Fibroblast of lung (primary cell): ENCODE measurements at regions not wholly inside any gene's neighbourhood (a gene's known extent, or its start where the extent isn't known, plus 50 kb on each side); places are given as distances from the start of the nearest gene placed in this dataset.

Source experiments
- DNase-seq, 2 donors: peaks; one replicate each; pipeline versions ENCODE4 v3.0.0 to v3.0.0-alpha.2; 2010; ENCODE audit warnings: low read depth in 2 of 2
- H2AFZ ChIP-seq: 2 replicates; pipeline ENCODE4 v1.5.1; 2012; ENCODE audit warnings: low read length, control low read depth, inconsistent platforms
- H3K27ac ChIP-seq: 2 replicates; pipeline ENCODE4 v1.5.1; 2011; ENCODE audit warnings: low read length, control low read depth; ENCODE audit not compliant: insufficient read depth
- H3K27me3 ChIP-seq: 2 replicates; pipeline ENCODE4 v1.5.1; 2011; ENCODE audit warnings: mild to moderate bottlenecking, low read length; ENCODE audit not compliant: control insufficient read depth, insufficient read depth
- H3K36me3 ChIP-seq: 2 replicates; pipeline ENCODE4 v1.5.1; 2011; ENCODE audit warnings: low read length; ENCODE audit not compliant: control insufficient read depth, insufficient read depth
- H3K4me1 ChIP-seq: 2 replicates; pipeline ENCODE4 v1.5.1; 2011; ENCODE audit warnings: low read length; ENCODE audit not compliant: control insufficient read depth, insufficient read depth; ENCODE audit errors: extremely low read depth
- H3K4me2 ChIP-seq: 2 replicates; pipeline ENCODE4 v1.5.1; 2011; ENCODE audit warnings: low read length, control low read depth; ENCODE audit not compliant: insufficient read depth; ENCODE audit errors: extremely low read depth
- H3K4me3 ChIP-seq, 4 experiments: fragments of 200-600 bp in 1 of 4; sonication (generic) in 1 of 4; replicated peaks in 1 of 4; 2 replicates each; pipeline ENCODE4 v1.5.1; 2011 to 2016; ENCODE audit warnings: low read length in 4 of 4, low read depth in 3 of 4, mild to moderate bottlenecking in 3 of 4, control low read depth in 2 of 4, inconsistent platforms in 1 of 4, mixed read lengths in 1 of 4; ENCODE audit not compliant: insufficient read depth in 1 of 4; ENCODE audit errors: control extremely low read depth in 1 of 4
- H3K79me2 ChIP-seq: 2 replicates; pipeline ENCODE4 v1.5.1; 2012; ENCODE audit warnings: mild to moderate bottlenecking, low read length, inconsistent platforms; ENCODE audit not compliant: control insufficient read depth, insufficient read depth
- H3K9ac ChIP-seq: 2 replicates; pipeline ENCODE4 v1.5.1; 2011; ENCODE audit warnings: mild to moderate bottlenecking, low read length, control low read depth; ENCODE audit not compliant: insufficient read depth
- H3K9me3 ChIP-seq: 2 replicates; pipeline ENCODE4 v1.5.1; 2012; ENCODE audit warnings: low read depth, low read length; ENCODE audit not compliant: control insufficient read depth, insufficient read depth
- H4K20me1 ChIP-seq: 2 replicates; pipeline ENCODE4 v1.5.1; 2011; ENCODE audit warnings: low read length; ENCODE audit not compliant: control insufficient read depth, insufficient read depth; ENCODE audit errors: extremely low read depth
- EZH2 ChIP-seq: IDR thresholded peaks from 2 replicates; pipeline ENCODE4 v1.5.1; 2012; ENCODE audit warnings: low read length, control low read depth, mild to moderate bottlenecking; ENCODE audit errors: missing control alignments
- TF ChIP-seq, protein P1 (sequence below), 2 donors: IDR thresholded peaks in 1 of 2; conservative IDR thresholded peaks in 1 of 2; 1 replicate in 1 of 2; 2 replicates in 1 of 2; pipeline ENCODE4 v1.5.1; 2011 to 2012; ENCODE audit warnings: low read length in 2 of 2, control low read depth in 1 of 2, inconsistent platforms in 1 of 2, low read depth in 1 of 2, mild to moderate bottlenecking in 1 of 2

DNA sequence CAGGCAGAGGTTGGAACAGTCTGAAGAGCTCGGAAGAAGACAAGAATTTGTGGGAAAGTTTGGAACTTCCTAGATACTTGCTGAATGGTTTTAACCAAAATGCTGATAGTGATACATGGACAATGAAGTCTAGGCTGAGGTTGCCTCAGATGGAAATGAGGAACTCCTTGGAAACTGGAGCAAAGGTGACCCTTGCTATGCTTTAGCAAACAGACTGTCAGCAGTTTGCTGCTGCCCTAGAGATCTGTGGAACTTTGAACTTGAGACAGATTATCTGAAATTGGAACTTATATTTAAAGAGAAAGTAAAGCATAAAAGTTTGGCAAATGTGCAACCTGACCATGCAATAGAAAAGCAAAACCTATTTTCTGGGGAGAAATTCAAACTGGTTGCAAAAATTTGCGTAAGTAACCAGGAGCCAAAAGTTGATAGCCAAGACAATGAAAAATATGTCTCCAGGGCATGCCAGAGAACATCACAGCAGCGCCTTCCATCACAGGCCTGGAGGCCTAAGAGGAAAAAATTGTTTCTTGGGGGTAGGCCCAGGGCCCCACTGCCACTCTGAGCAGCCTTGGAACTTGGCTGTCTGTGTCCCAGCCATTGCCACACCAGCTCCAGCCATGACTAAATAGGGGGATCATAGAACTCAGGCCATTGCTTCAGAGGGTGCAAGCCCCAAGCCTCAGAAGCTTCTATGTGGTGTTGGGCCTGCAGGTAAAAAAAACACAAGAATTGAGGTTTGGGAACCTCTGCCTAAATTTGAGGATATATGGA, 675.3 kb downstream of the LTN1 start:
- no peaks in the 10 kb centered on the region for H3K4me1 ChIP-seq
- no peaks in the 10 kb centered on the region for H3K79me2 ChIP-seq
- H3K9me3 ChIP-seq = no peaks in the 10 kb centered on the region
- H3K27me3 ChIP-seq = no peaks in the 10 kb centered on the region
- no peak overlapping the region for H3K4me2 ChIP-seq
- no peak overlapping the region for H3K4me3 ChIP-seq
- no peak for TF ChIP-seq EZH2
- TF ChIP-seq, protein P1, sequence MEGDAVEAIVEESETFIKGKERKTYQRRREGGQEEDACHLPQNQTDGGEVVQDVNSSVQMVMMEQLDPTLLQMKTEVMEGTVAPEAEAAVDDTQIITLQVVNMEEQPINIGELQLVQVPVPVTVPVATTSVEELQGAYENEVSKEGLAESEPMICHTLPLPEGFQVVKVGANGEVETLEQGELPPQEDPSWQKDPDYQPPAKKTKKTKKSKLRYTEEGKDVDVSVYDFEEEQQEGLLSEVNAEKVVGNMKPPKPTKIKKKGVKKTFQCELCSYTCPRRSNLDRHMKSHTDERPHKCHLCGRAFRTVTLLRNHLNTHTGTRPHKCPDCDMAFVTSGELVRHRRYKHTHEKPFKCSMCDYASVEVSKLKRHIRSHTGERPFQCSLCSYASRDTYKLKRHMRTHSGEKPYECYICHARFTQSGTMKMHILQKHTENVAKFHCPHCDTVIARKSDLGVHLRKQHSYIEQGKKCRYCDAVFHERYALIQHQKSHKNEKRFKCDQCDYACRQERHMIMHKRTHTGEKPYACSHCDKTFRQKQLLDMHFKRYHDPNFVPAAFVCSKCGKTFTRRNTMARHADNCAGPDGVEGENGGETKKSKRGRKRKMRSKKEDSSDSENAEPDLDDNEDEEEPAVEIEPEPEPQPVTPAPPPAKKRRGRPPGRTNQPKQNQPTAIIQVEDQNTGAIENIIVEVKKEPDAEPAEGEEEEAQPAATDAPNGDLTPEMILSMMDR (conservative IDR thresholded peaks at IDR 0.05 in 1 of 2, IDR thresholded peaks at IDR 0.05 in 1 of 2; ENCODE audit: low read depth in 1 of 2, low read length in 2 of 2) = no peak
- no peak overlapping the region for H3K27ac ChIP-seq
- no peaks in the 10 kb centered on the region for H3K36me3 ChIP-seq
- H4K20me1 ChIP-seq = no peaks in the 10 kb centered on the region
- DNase-seq = peak in 1 of 2 donors; percentile 14
- no peak overlapping the region for H3K9ac ChIP-seq
- no peak overlapping the region for H2AFZ ChIP-seq

- H3K9ac ChIP-seq = no peak overlapping the region
- H2AFZ ChIP-seq = peak overlapping the region; percentile 51
- TF ChIP-seq, protein P1 (conservative IDR thresholded peaks at IDR 0.05 in 1 of 2, IDR thresholded peaks at IDR 0.05 in 1 of 2; ENCODE audit: low read depth in 1 of 2, low read length in 2 of 2) = no peak
- no peak for TF ChIP-seq EZH2
- DNase-seq = peak in 1 of 2 donors; percentile 30
- H4K20me1 ChIP-seq = no peaks in the 10 kb centered on the region
- H3K4me2 ChIP-seq = no peak overlapping the region
- no peaks in the 10 kb centered on the region for H3K27me3 ChIP-seq
- no peaks in the 10 kb centered on the region for H3K79me2 ChIP-seq
- H3K27ac ChIP-seq = no peak overlapping the region
- H3K4me1 ChIP-seq = no peaks in the 10 kb centered on the region
- H3K4me3 ChIP-seq = no peak overlapping the region
- no peaks in the 10 kb centered on the region for H3K36me3 ChIP-seq
- H3K9me3 ChIP-seq = no peaks in the 10 kb centered on the region
Observed at GRCh38 chr21:28311411-28312190, 681.1 kb downstream of the LTN1 start.

DNA sequence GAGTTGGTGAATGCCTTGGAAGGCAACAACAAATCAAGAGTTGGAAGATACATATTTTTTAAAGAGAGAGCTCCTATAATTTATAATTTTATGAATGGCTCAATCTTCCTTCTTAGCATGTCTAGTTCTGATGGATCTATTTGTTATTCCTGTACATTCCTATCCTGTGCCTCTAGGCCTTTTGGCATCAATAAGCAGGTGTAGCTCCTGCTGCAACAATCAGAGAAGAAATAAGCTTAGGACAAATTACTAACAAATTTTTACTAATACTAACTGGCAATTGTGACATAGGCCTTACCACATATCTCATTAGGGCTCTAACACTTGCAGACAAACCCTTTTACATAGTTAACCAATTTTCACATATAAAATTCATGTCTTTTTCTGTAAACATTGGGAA, 682.0 kb downstream of the LTN1 start:
- Histone ChIP-seq H2AFZ (no peak overlapping the region), H3K27me3 (no peaks in the 10 kb centered on the region), H3K4me1 (no peaks in the 10 kb centered on the region), H3K9ac (no peak overlapping the region), H3K36me3 (no peaks in the 10 kb centered on the region), H3K79me2 (no peaks in the 10 kb centered on the region), H3K4me3 (no peak overlapping the region), H3K9me3 (no peaks in the 10 kb centered on the region), H3K27ac (no peak overlapping the region), H3K4me2 (no peak overlapping the region), H4K20me1 (no peaks in the 10 kb centered on the region)
- no peak for DNase-seq
- TF ChIP-seq, protein P1 (conservative IDR thresholded peaks at IDR 0.05 in 1 of 2, IDR thresholded peaks at IDR 0.05 in 1 of 2; ENCODE audit: low read depth in 1 of 2, low read length in 2 of 2) = no peak
- TF ChIP-seq EZH2 = no peak
